Activated T-helper 1 cell treated with anti-CD3 and anti-CD28 coated beads, Interleukin-12 subunit alpha, Interleukin-12 subunit beta, Interleukin-2, Interleukin-4 antibody, amounts not matched to agents 30 ng/mL and 10 ng/mL and 1 ng/mL, durations not matched to agents 14 hours and 24 hours and 36 hours (primary cell): ENCODE measurements at regions not wholly inside any gene's neighbourhood (a gene's known extent, or its start where the extent isn't known, plus 50 kb on each side); places are given as distances from the start of the nearest gene placed in this dataset.

ENCODE experiments used
- DNase-seq: peaks from one replicate; pipeline ENCODE4 v3.0.0; 2021; ENCODE audit warnings: low spot score
- H3K27ac Mint-ChIP-seq: one replicate; pipeline ENCODE4 v1.8.0; 2021; ENCODE audit warnings: mild to moderate bottlenecking, mixed read lengths
- H3K27me3 Mint-ChIP-seq: one replicate; pipeline ENCODE4 v1.8.0; 2022; ENCODE audit warnings: mild to moderate bottlenecking, moderate library complexity, mixed read lengths; ENCODE audit not compliant: insufficient read depth
- H3K36me3 Mint-ChIP-seq: one replicate; pipeline ENCODE4 v1.8.0; 2021; ENCODE audit warnings: low read depth, mixed read lengths
- H3K4me1 Mint-ChIP-seq: one replicate; pipeline ENCODE4 v1.8.0; 2021; ENCODE audit warnings: low read depth, mixed read lengths
- H3K4me3 Mint-ChIP-seq: one replicate; pipeline ENCODE4 v1.8.0; 2021; ENCODE audit warnings: mild to moderate bottlenecking, moderate library complexity, mixed read lengths
- H3K9me3 Mint-ChIP-seq: one replicate; pipeline ENCODE4 v1.8.0; 2021; ENCODE audit warnings: mixed read lengths
- intact Hi-C: fragments of 100-400 bp; cut with micrococcal nuclease; formaldehyde crosslinking; loops from one replicate; pipeline ENCODE4 v1.15.1; 2024

- H3K27ac Mint-ChIP-seq, result no peak overlapping the region
- H3K36me3 Mint-ChIP-seq, result no peaks in the 10 kb centered on the region
- no peak overlapping the region for H3K4me3 Mint-ChIP-seq
- no peaks in the 10 kb centered on the region for H3K9me3 Mint-ChIP-seq
- no peaks in the 10 kb centered on the region for H3K27me3 Mint-ChIP-seq
- no peaks in the 10 kb centered on the region for H3K4me1 Mint-ChIP-seq
- intact Hi-C loops, result no loop called here
- no peak for DNase-seq
Observed at GRCh38 chr2:144154205-144154604, 365.7 kb downstream of the ZEB2 start.

GRCh38 chr2:144152817-144153271, 367.1 kb downstream of the ZEB2 start:
- H3K27ac Mint-ChIP-seq, result no peak overlapping the region
- H3K27me3 Mint-ChIP-seq, result no peaks in the 10 kb centered on the region
- H3K4me1 Mint-ChIP-seq, result no peaks in the 10 kb centered on the region
- H3K36me3 Mint-ChIP-seq, result no peaks in the 10 kb centered on the region
- no peak overlapping the region for H3K4me3 Mint-ChIP-seq
- no peaks in the 10 kb centered on the region for H3K9me3 Mint-ChIP-seq
- no peak for DNase-seq
- intact Hi-C loops, result no loop called here

DNA sequence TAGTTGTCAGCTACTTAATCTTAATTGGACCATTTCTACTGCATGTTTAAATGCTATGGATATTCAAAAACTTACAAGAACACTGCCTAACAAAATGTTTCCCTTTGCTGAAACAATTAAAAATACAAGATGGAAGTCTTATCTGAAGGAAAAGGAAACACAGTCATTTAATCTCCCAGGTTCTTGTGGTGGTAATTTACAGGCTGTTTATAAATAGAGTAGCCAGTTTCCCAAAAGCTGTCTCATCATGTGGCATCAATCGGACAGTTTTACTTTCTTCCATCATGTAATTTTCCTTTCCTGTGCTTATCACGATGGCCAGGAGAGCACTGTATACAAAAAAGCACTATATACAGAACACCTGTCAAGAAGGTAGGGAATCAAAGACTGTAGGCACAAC, 368.1 kb downstream of the ZEB2 start:
- Mint-ChIP-seq H3K4me3 (no peak overlapping the region), H3K36me3 (no peaks in the 10 kb centered on the region), H3K27ac (no peak overlapping the region), H3K9me3 (no peaks in the 10 kb centered on the region), H3K4me1 (no peaks in the 10 kb centered on the region), H3K27me3 (no peaks in the 10 kb centered on the region)
- no peak for DNase-seq
- intact Hi-C loops, result no loop called here

- H3K9me3 Mint-ChIP-seq, result no peaks in the 10 kb centered on the region
Observed at GRCh38 chr2:144151405-144151804, 368.5 kb downstream of the ZEB2 start.

GRCh38 chr2:144147356-144147755, 372.6 kb downstream of the ZEB2 start:
- no peaks in the 10 kb centered on the region for H3K4me1 Mint-ChIP-seq
- H3K9me3 Mint-ChIP-seq, result no peaks in the 10 kb centered on the region
- intact Hi-C loops, result no loop called here
- no peak for DNase-seq
- peaks cover 2% of the 10 kb centered on the region for H3K36me3 Mint-ChIP-seq
- H3K4me3 Mint-ChIP-seq, result no peak overlapping the region
- H3K27ac Mint-ChIP-seq, result no peak overlapping the region
- no peaks in the 10 kb centered on the region for H3K27me3 Mint-ChIP-seq

More at GRCh38 chr2:144151405-144151804, 368.5 kb downstream of the ZEB2 start:
- no peak overlapping the region for H3K27ac Mint-ChIP-seq
- no peaks in the 10 kb centered on the region for H3K27me3 Mint-ChIP-seq
- H3K36me3 Mint-ChIP-seq, result no peaks in the 10 kb centered on the region
- no peaks in the 10 kb centered on the region for H3K4me1 Mint-ChIP-seq
- no peak for DNase-seq
- intact Hi-C loops, result no loop called here
- H3K4me3 Mint-ChIP-seq, result no peak overlapping the region

DNA sequence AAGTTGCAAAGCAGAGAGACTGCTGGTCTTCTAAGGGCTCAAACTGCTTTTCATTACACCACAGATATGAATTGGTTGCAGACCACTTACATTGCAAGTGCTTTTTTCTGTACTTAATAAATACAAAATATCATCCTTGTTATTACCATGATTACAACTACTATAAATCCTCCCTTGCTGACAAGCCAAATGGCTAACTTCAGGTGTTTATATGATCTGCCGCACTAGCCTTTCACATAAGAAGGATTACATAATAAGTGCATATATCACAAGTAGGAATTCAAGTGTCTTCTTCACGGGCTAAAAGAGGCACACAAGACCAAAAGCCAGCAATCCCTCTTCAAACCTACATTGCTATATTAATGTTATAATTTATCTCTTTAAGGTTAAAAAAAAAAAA, 373.0 kb downstream of the ZEB2 start:
- no peaks in the 10 kb centered on the region for H3K4me1 Mint-ChIP-seq
- H3K9me3 Mint-ChIP-seq, result no peaks in the 10 kb centered on the region
- no peak overlapping the region for H3K27ac Mint-ChIP-seq
- H3K27me3 Mint-ChIP-seq, result no peaks in the 10 kb centered on the region
- H3K4me3 Mint-ChIP-seq, result no peak overlapping the region
- no peak for DNase-seq
- peaks cover 2% of the 10 kb centered on the region for H3K36me3 Mint-ChIP-seq
- intact Hi-C loops, result no loop called here

DNA sequence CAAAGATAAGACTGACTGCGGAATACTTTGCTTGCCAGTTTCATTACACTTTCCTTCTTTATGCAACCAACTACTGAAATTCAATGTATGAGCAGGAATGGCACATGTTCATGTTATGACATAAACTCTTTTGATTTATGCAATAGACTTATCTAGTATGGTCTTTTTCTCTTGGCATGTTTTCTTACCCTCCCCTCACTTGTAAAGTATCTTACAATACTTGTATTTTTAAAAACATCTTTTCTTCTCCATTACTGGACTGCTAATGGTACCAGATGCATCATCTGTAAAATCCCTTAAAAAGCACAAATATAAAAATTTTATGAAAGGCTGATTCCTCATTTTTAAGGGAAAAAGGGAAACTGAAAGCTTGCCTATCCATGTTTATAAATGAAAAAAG, 373.8 kb downstream of the ZEB2 start:
- no peak overlapping the region for H3K4me3 Mint-ChIP-seq
- no peaks in the 10 kb centered on the region for H3K27me3 Mint-ChIP-seq
- intact Hi-C loops, result no loop called here

GRCh38 chr2:144143294-144144151, 376.4 kb downstream of the ZEB2 start:
- Mint-ChIP-seq H3K36me3 (peaks cover 4% of the 10 kb centered on the region), H3K27ac (no peak overlapping the region), H3K9me3 (no peaks in the 10 kb centered on the region), H3K4me1 (no peaks in the 10 kb centered on the region), H3K4me3 (no peak overlapping the region), H3K27me3 (no peaks in the 10 kb centered on the region)
- intact Hi-C loops, result no loop called here
- DNase-seq, result no peak

More for the DNA sequence above, 373.8 kb downstream of the ZEB2 start:
- DNase-seq, result no peak
- Mint-ChIP-seq H3K9me3 (no peaks in the 10 kb centered on the region), H3K4me1 (no peaks in the 10 kb centered on the region), H3K36me3 (peaks cover 4% of the 10 kb centered on the region), H3K27ac (no peak overlapping the region)

DNA sequence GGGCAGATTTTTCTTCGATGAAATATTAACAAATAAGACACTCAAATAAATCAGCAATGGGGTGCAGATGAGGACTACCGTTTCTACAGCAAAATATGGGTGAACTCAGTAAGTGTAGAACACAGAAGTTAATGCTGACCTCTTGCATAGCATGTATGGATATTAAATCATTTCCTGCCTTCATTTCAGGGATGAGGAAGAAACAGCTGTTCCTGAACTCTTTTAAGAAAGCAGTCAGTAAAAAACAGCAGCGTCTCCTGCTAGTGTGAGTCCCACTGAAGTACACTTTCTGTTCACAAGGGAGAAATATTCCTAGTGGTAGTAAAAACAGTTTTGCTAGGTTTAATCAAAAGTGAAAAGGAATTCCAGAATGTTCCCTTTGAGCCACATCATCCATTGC, 379.0 kb downstream of the ZEB2 start:
- no peaks in the 10 kb centered on the region for H3K27me3 Mint-ChIP-seq
- no peak overlapping the region for H3K4me3 Mint-ChIP-seq
- H3K4me1 Mint-ChIP-seq, result no peaks in the 10 kb centered on the region
- DNase-seq, result no peak
- no peaks in the 10 kb centered on the region for H3K9me3 Mint-ChIP-seq
- H3K27ac Mint-ChIP-seq, result no peak overlapping the region
- intact Hi-C loops, result no loop called here
- peaks cover 8% of the 10 kb centered on the region for H3K36me3 Mint-ChIP-seq

DNA sequence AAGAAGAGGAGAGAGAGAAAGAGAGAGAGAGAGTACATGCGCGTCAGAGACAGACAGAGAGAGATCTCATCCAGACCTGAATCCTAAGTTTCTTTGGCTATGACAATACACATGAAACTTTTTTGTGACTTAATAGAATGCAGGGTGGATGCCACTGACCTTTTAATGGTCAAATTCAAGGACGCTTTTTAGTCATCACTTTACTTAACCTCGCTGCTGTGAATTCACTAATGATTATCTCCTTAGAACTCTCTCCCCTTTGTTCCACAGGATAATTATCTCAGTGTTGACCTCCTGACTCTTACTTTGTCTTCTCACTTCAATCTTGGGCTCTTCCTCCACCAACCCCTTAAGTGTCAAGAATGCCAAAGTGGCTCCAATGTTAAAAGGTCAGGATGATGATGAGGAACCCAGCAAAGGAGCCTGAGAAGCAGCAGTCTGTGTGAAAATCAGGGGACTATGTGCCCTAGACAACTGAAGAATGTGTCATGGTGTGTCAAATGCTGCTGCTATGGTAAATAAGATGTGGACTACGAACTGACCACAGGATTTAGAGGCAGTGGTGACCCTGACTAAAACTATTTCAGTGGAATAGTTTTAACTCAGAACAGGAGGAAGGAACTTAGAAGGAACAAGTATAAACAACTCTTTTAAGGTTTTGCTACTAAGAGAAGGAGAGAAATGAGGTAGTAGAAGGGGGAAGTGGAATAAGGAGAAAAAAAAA, 382.1 kb downstream of the ZEB2 start:
- H3K4me3 Mint-ChIP-seq, result no peak overlapping the region
- H3K27me3 Mint-ChIP-seq, result no peaks in the 10 kb centered on the region
- no peaks in the 10 kb centered on the region for H3K9me3 Mint-ChIP-seq
- no peak for DNase-seq
- H3K4me1 Mint-ChIP-seq, result no peaks in the 10 kb centered on the region
- peaks cover 5% of the 10 kb centered on the region for H3K36me3 Mint-ChIP-seq
- intact Hi-C loops, result no loop called here
- no peak overlapping the region for H3K27ac Mint-ChIP-seq

DNA sequence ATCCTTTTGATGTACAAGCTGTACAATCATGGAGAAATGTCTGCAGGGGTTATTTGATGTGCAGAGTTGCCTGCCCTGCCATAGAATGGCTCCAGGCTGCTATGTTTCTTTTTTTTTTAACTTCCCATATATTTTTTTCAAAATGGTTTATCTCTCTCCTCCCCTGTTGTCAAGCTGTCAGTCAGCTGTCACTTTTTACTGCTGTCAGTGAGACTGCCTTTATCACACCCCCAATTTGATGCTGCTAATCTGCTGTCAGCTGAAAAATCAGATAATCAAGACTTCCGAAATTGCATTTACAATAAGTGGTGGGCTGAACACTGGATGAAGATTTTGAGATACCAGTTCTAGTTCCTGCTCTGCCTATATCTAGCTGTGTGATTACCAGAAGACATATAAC, 382.6 kb downstream of the ZEB2 start:
- H3K27ac Mint-ChIP-seq, result no peak overlapping the region
- H3K36me3 Mint-ChIP-seq, result peaks cover 5% of the 10 kb centered on the region
- intact Hi-C loops, result no loop called here
- no peaks in the 10 kb centered on the region for H3K27me3 Mint-ChIP-seq
- H3K4me1 Mint-ChIP-seq, result no peaks in the 10 kb centered on the region
- DNase-seq, result no peak
- H3K4me3 Mint-ChIP-seq, result no peak overlapping the region
- H3K9me3 Mint-ChIP-seq, result no peaks in the 10 kb centered on the region

- H3K9me3 Mint-ChIP-seq, result no peaks in the 10 kb centered on the region
- H3K36me3 Mint-ChIP-seq, result peaks cover 5% of the 10 kb centered on the region
- DNase-seq, result no peak
- no peak overlapping the region for H3K4me3 Mint-ChIP-seq
- intact Hi-C loops, result no loop called here
- no peaks in the 10 kb centered on the region for H3K27me3 Mint-ChIP-seq
- no peaks in the 10 kb centered on the region for H3K4me1 Mint-ChIP-seq
- no peak overlapping the region for H3K27ac Mint-ChIP-seq
Observed at GRCh38 chr2:144136297-144137010, 383.5 kb downstream of the ZEB2 start.
